ENCODE measurements at regions not wholly inside any gene's neighbourhood (a gene's known extent, or its start where the extent isn't known, plus 50 kb on each side); places are given as distances from the start of the nearest gene placed in this dataset.

GRCh38 chr3:144165482-144165881, 193.9 kb downstream of the DIPK2A start:
- H3K36me3 ChIP-seq (ENCODE audit: insufficient read depth, low read length), result no peaks in the 10 kb centered on the region
- H3K4me2 ChIP-seq (ENCODE audit: low read length), result no peak overlapping the region
- no peak overlapping the region for H3K9ac ChIP-seq (ENCODE audit: low read length)
- H3F3A ChIP-seq (ENCODE audit: insufficient read depth, low read length, poor library complexity, severe bottlenecking), result no peaks in the 10 kb centered on the region
- H3K27me3 ChIP-seq (ENCODE audit: insufficient read depth, low read depth, low read length), result no peaks in the 10 kb centered on the region
- no peaks in the 10 kb centered on the region for H3K9me2 ChIP-seq (ENCODE audit: insufficient read depth, low read length)
- TF ChIP-seq POLR2AphosphoS5 (IDR thresholded peaks at IDR 0.05), result no peak
- no peak for TF ChIP-seq REST (IDR thresholded peaks at IDR 0.05; ENCODE audit: borderline replicate concordance)
- TF ChIP-seq EP300 (conservative IDR thresholded peaks at IDR 0.05; ENCODE audit: poor library complexity, severe bottlenecking), result no peak
- TF ChIP-seq SMC3 (conservative IDR thresholded peaks at IDR 0.05; ENCODE audit: poor library complexity), result no peak
- no peak for TF ChIP-seq TAF1 (IDR thresholded peaks at IDR 0.05; ENCODE audit: low read depth)
- H3K79me2 ChIP-seq (replicated peaks; ENCODE audit: insufficient read depth, low read length), result no peaks in the 10 kb centered on the region
- H3K4me3 ChIP-seq (ENCODE audit: low read length), result no peak overlapping the region
- no peak overlapping the region for H2AFZ ChIP-seq (ENCODE audit: low read depth, low read length)
- H3K9me3 ChIP-seq (ENCODE audit: low read length), result no peaks in the 10 kb centered on the region
- no peaks in the 10 kb centered on the region for H4K20me1 ChIP-seq (ENCODE audit: insufficient read depth)
- no peak overlapping the region for H3K27ac ChIP-seq (ENCODE audit: low read length)

GRCh38 chr3:144167634-144168033, 196.0 kb downstream of the DIPK2A start:
- no peaks in the 10 kb centered on the region for H4K20me1 ChIP-seq (ENCODE audit: insufficient read depth)
- no peaks in the 10 kb centered on the region for H3F3A ChIP-seq (ENCODE audit: insufficient read depth, low read length, poor library complexity, severe bottlenecking)
- H3K9ac ChIP-seq (ENCODE audit: low read length), result no peak overlapping the region
- H3K9me2 ChIP-seq (ENCODE audit: insufficient read depth, low read length), result no peaks in the 10 kb centered on the region
- H3K27me3 ChIP-seq (ENCODE audit: insufficient read depth, low read depth, low read length), result no peaks in the 10 kb centered on the region
- TF ChIP-seq EZH2 (IDR thresholded peaks at IDR 0.05; ENCODE audit: borderline replicate concordance, insufficient read depth, low read length, poor library complexity, severe bottlenecking) (no peak), MXI1 (conservative IDR thresholded peaks at IDR 0.05; ENCODE audit: poor library complexity, severe bottlenecking) (no peak), POLR2AphosphoS5 (IDR thresholded peaks at IDR 0.05) (no peak), EP300 (conservative IDR thresholded peaks at IDR 0.05; ENCODE audit: poor library complexity, severe bottlenecking) (no peak), RAD21 (conservative IDR thresholded peaks at IDR 0.05) (no peak), REST (IDR thresholded peaks at IDR 0.05; ENCODE audit: borderline replicate concordance) (no peak), SMC3 (conservative IDR thresholded peaks at IDR 0.05; ENCODE audit: poor library complexity) (no peak)
- TF ChIP-seq, protein P1, sequence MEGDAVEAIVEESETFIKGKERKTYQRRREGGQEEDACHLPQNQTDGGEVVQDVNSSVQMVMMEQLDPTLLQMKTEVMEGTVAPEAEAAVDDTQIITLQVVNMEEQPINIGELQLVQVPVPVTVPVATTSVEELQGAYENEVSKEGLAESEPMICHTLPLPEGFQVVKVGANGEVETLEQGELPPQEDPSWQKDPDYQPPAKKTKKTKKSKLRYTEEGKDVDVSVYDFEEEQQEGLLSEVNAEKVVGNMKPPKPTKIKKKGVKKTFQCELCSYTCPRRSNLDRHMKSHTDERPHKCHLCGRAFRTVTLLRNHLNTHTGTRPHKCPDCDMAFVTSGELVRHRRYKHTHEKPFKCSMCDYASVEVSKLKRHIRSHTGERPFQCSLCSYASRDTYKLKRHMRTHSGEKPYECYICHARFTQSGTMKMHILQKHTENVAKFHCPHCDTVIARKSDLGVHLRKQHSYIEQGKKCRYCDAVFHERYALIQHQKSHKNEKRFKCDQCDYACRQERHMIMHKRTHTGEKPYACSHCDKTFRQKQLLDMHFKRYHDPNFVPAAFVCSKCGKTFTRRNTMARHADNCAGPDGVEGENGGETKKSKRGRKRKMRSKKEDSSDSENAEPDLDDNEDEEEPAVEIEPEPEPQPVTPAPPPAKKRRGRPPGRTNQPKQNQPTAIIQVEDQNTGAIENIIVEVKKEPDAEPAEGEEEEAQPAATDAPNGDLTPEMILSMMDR (IDR thresholded peaks at IDR 0.05; ENCODE audit: poor library complexity, severe bottlenecking), result no peak
- no peak overlapping the region for H3K4me3 ChIP-seq (ENCODE audit: low read length)
- H3K36me3 ChIP-seq (ENCODE audit: insufficient read depth, low read length), result no peaks in the 10 kb centered on the region
- no peaks in the 10 kb centered on the region for H3K79me2 ChIP-seq (replicated peaks; ENCODE audit: insufficient read depth, low read length)
- no peak overlapping the region for H3K4me2 ChIP-seq (ENCODE audit: low read length)
- H2AFZ ChIP-seq (ENCODE audit: low read depth, low read length), result no peak overlapping the region
- no peaks in the 10 kb centered on the region for H3K9me3 ChIP-seq (ENCODE audit: low read length)
- no peak overlapping the region for H3K27ac ChIP-seq (ENCODE audit: low read length)
